ENCODE measurements at regions not wholly inside any gene's neighbourhood (a gene's known extent, or its start where the extent isn't known, plus 50 kb on each side); places are given as distances from the start of the nearest gene placed in this dataset.
"Not testable (repeated sequence)": the region's sequence is repeated elsewhere in the genome, so short reads cannot be mapped to it uniquely, and the experiment has no call there.

GRCh38 chr4:189765301-189765700, 175.4 kb upstream of the FRG1 start:
- no peak for DNase-seq (ENCODE audit: low read depth in 2 of 2)

- DNase-seq (ENCODE audit: low read depth in 2 of 2) = no peak
Observed at GRCh38 chr4:189765736-189766135, 174.9 kb upstream of the FRG1 start.

- no peak for DNase-seq (ENCODE audit: low read depth in 2 of 2)
Observed at GRCh38 chr4:189767941-189768340, 172.7 kb upstream of the FRG1 start.

- DNase-seq (ENCODE audit: low read depth in 2 of 2) = no peak
Observed at GRCh38 chr4:189769131-189769530, 171.5 kb upstream of the FRG1 start.

GRCh38 chr4:189771696-189772361, 168.8 kb upstream of the FRG1 start:
- DNase-seq (ENCODE audit: low read depth in 2 of 2) = no peak

- no peak for DNase-seq (ENCODE audit: low read depth in 2 of 2)
Observed at GRCh38 chr4:189773909-189774308, 166.8 kb upstream of the FRG1 start.

- DNase-seq (ENCODE audit: low read depth in 2 of 2) = no peak
Observed at GRCh38 chr4:189779281-189779980, 161.2 kb upstream of the FRG1 start.

- no peak for DNase-seq (ENCODE audit: low read depth in 2 of 2)
Observed at GRCh38 chr4:189780391-189780790, 160.3 kb upstream of the FRG1 start.

- no peak for DNase-seq (ENCODE audit: low read depth in 2 of 2)
Observed at GRCh38 chr4:189784651-189785050, 156.0 kb upstream of the FRG1 start.

- DNase-seq (ENCODE audit: low read depth in 2 of 2) = no peak
Observed at GRCh38 chr4:189785257-189785656, 155.4 kb upstream of the FRG1 start.

- DNase-seq (ENCODE audit: low read depth in 2 of 2) = no peak
Observed at GRCh38 chr4:189786447-189786846, 154.2 kb upstream of the FRG1 start.

GRCh38 chr4:189787216-189788031, 153.2 kb upstream of the FRG1 start:
- DNase-seq (ENCODE audit: low read depth in 2 of 2) = no peak

GRCh38 chr4:189792924-189793618, 147.6 kb upstream of the FRG1 start:
- DNase-seq (ENCODE audit: low read depth in 2 of 2) = peak; percentile 24 to 47

- no peak for DNase-seq (ENCODE audit: low read depth in 2 of 2)
Observed at GRCh38 chr4:189800545-189801088, 140.1 kb upstream of the FRG1 start.

- no peak for DNase-seq (ENCODE audit: low read depth in 2 of 2)
Observed at GRCh38 chr4:189802884-189803283, 137.8 kb upstream of the FRG1 start.

GRCh38 chr4:189804894-189805293, 135.8 kb upstream of the FRG1 start:
- no peak for DNase-seq (ENCODE audit: low read depth in 2 of 2)

- DNase-seq (ENCODE audit: low read depth in 2 of 2) = no peak
Observed at GRCh38 chr4:189806506-189806905, 134.2 kb upstream of the FRG1 start.

- no peak for DNase-seq (ENCODE audit: low read depth in 2 of 2)
Observed at GRCh38 chr4:189807031-189807430, 133.6 kb upstream of the FRG1 start.

- DNase-seq (ENCODE audit: low read depth in 2 of 2) = no peak
Observed at GRCh38 chr4:189809241-189809735, 131.4 kb upstream of the FRG1 start.

- no peak for DNase-seq (ENCODE audit: low read depth in 2 of 2)
Observed at GRCh38 chr4:189809839-189810238, 130.8 kb upstream of the FRG1 start.

- DNase-seq (ENCODE audit: low read depth in 2 of 2) = not testable (repeated sequence)
Observed at GRCh38 chr4:189810318-189811181, 130.1 kb upstream of the FRG1 start.

Measured in stimulated activated CD4-positive, alpha-beta T cell treated with anti-CD3 and anti-CD28 coated beads, Interleukin-1b, Interleukin-23, amount 100 ng/mL, for 4 hours (primary cell).